H1 (cell line): ENCODE measurements at regions not wholly inside any gene's neighbourhood (a gene's known extent, or its start where the extent isn't known, plus 50 kb on each side); places are given as distances from the start of the nearest gene placed in this dataset.

Experiments used
- E2F6 ChIP-seq: IDR thresholded peaks from 2 replicates; pipeline ENCODE4 v1.6.1; 2012; ENCODE audit warnings: inconsistent platforms
- EP300 ChIP-seq, 2 experiments: IDR thresholded peaks; 1 replicate in 1 of 2; 2 replicates in 1 of 2; pipeline ENCODE4 v1.6.1; 2011 to 2012; ENCODE audit warnings: low read depth in 2 of 2, low read length in 2 of 2, mild to moderate bottlenecking in 2 of 2, borderline replicate concordance in 1 of 2, inconsistent platforms in 1 of 2, moderate library complexity in 1 of 2
- EZH2 ChIP-seq: fragments of 200-600 bp; sonication (generic); IDR thresholded peaks from 2 replicates; pipeline ENCODE4 v1.7.1; 2012; ENCODE audit warnings: low read depth, mild to moderate bottlenecking, moderate library complexity, low read length, inconsistent platforms; ENCODE audit not compliant: severe bottlenecking
- SP2 ChIP-seq: IDR thresholded peaks from 2 replicates; pipeline ENCODE4 v1.6.1; 2012; ENCODE audit warnings: mild to moderate bottlenecking, low read length, inconsistent platforms

GRCh38 chr4:19927381-19927780 lies 324.3 kb upstream of the SLIT2 start:
- TF ChIP-seq E2F6 (no peak), EZH2 (no peak), SP2 (no peak), EP300 (IDR thresholded peaks at IDR 0.05; ENCODE audit: borderline replicate concordance in 1 of 2, low read depth in 2 of 2, low read length in 2 of 2) (no peak)
